Mesenchymal stem cell (in vitro differentiated cells and primary cell): ENCODE measurements at regions not wholly inside any gene's neighbourhood (a gene's known extent, or its start where the extent isn't known, plus 50 kb on each side); places are given as distances from the start of the nearest gene placed in this dataset.
"Not testable (repeated sequence)": the region's sequence is repeated elsewhere in the genome, so short reads cannot be mapped to it uniquely, and the experiment has no call there.

ENCODE experiments used
- DNase-seq: peaks from one replicate; pipeline ENCODE4 v3.0.0-alpha.2; 2013
- H2AFZ ChIP-seq: one replicate; pipeline ENCODE4 v1.6.1; 2013; ENCODE audit warnings: low read depth, mild to moderate bottlenecking, control low read depth, inconsistent platforms, low read length, moderate library complexity
- H2AK5ac ChIP-seq: 2 replicates; pipeline ENCODE4 v1.6.1; 2013; ENCODE audit warnings: low read length, moderate library complexity, mild to moderate bottlenecking, inconsistent platforms; ENCODE audit not compliant: severe bottlenecking
- H2BK120ac ChIP-seq: one replicate; pipeline ENCODE4 v1.6.1; 2013; ENCODE audit warnings: low read depth, mild to moderate bottlenecking, inconsistent platforms, low read length, moderate library complexity
- H2BK12ac ChIP-seq, 2 experiments: one replicate each; pipeline ENCODE4 v1.6.1; 2013; ENCODE audit warnings: inconsistent platforms in 2 of 2, low read length in 2 of 2, mild to moderate bottlenecking in 2 of 2, moderate library complexity in 2 of 2, control low read depth in 1 of 2
- H2BK15ac ChIP-seq: one replicate; pipeline ENCODE4 v1.6.1; 2013; ENCODE audit warnings: mild to moderate bottlenecking, low read depth, inconsistent platforms; ENCODE audit not compliant: poor library complexity, severe bottlenecking
- H2BK5ac ChIP-seq: 2 replicates; pipeline ENCODE4 v1.6.1; 2013; ENCODE audit warnings: low read depth, mild to moderate bottlenecking, low read length, control low read depth, inconsistent platforms; ENCODE audit not compliant: poor library complexity, severe bottlenecking
- H3K14ac ChIP-seq, 2 experiments: one replicate each; pipeline ENCODE4 v1.6.1; 2013; ENCODE audit warnings: inconsistent platforms in 2 of 2, low read length in 2 of 2, control low read depth in 1 of 2, mild to moderate bottlenecking in 1 of 2, moderate library complexity in 1 of 2
- H3K18ac ChIP-seq, 2 experiments: one replicate each; pipeline ENCODE4 v1.6.1; 2013; ENCODE audit warnings: inconsistent platforms in 2 of 2, low read length in 2 of 2, control low read depth in 1 of 2, low read depth in 1 of 2, mild to moderate bottlenecking in 1 of 2
- H3K23ac ChIP-seq, 2 experiments: one replicate each; pipeline ENCODE4 v1.6.1; 2013; ENCODE audit warnings: inconsistent platforms in 2 of 2, low read length in 2 of 2, mild to moderate bottlenecking in 2 of 2, moderate library complexity in 2 of 2, control low read depth in 1 of 2
- H3K27ac ChIP-seq: 2 replicates; pipeline ENCODE4 v1.5.1; 2013; ENCODE audit warnings: mild to moderate bottlenecking, moderate library complexity, low read length, control low read depth, inconsistent platforms; ENCODE audit not compliant: poor library complexity, severe bottlenecking
- H3K27me3 ChIP-seq, 2 experiments: 2 replicates each; pipeline versions ENCODE4 v1.6.1 to v1.7.0; 2013; ENCODE audit warnings: low read length in 2 of 2, mild to moderate bottlenecking in 2 of 2, moderate library complexity in 2 of 2, control low read depth in 1 of 2, inconsistent platforms in 1 of 2; ENCODE audit not compliant: control insufficient read depth in 1 of 2, insufficient read depth in 1 of 2
- H3K36me3 ChIP-seq, 2 experiments: 2 replicates each; pipeline versions ENCODE4 v1.6.1 to v1.7.0; 2013; ENCODE audit warnings: low read length in 2 of 2, control low read depth in 1 of 2, inconsistent platforms in 1 of 2, low read depth in 1 of 2, mild to moderate bottlenecking in 1 of 2; ENCODE audit not compliant: insufficient read depth in 2 of 2, control insufficient read depth in 1 of 2
- H3K4ac ChIP-seq, 2 experiments: one replicate each; pipeline ENCODE4 v1.6.1; 2013; ENCODE audit warnings: inconsistent platforms in 2 of 2, low read length in 2 of 2, mild to moderate bottlenecking in 2 of 2, moderate library complexity in 2 of 2, control low read depth in 1 of 2, low read depth in 1 of 2
- H3K4me1 ChIP-seq: 2 replicates; pipeline ENCODE4 v1.6.1; 2013; ENCODE audit warnings: low read depth, low read length, control low read depth; ENCODE audit not compliant: control insufficient read depth, insufficient read depth
- H3K4me2 ChIP-seq: 2 replicates; pipeline ENCODE4 v1.6.1; 2013; ENCODE audit warnings: low read length, mild to moderate bottlenecking, inconsistent platforms; ENCODE audit not compliant: poor library complexity, severe bottlenecking
- H3K4me3 ChIP-seq, 2 experiments: 2 replicates each; pipeline versions ENCODE4 v1.5.1 to v1.7.0; 2013; ENCODE audit warnings: low read length in 2 of 2, mild to moderate bottlenecking in 2 of 2, control low read depth in 1 of 2, low read depth in 1 of 2; ENCODE audit not compliant: insufficient read depth in 1 of 2
- H3K79me1 ChIP-seq: replicated peaks from 2 replicates; pipeline ENCODE4 v1.6.1; 2013; ENCODE audit warnings: mild to moderate bottlenecking, control low read depth, low read length, inconsistent platforms; ENCODE audit not compliant: poor library complexity, severe bottlenecking
- H3K9ac ChIP-seq: 2 replicates; pipeline ENCODE4 v1.7.0; 2013; ENCODE audit warnings: mild to moderate bottlenecking, low read length, moderate library complexity
- H3K9me3 ChIP-seq: 2 replicates; pipeline ENCODE4 v1.7.0; 2013; ENCODE audit warnings: mild to moderate bottlenecking, low read length; ENCODE audit not compliant: control insufficient read depth
- H4K8ac ChIP-seq: one replicate; pipeline ENCODE4 v1.6.1; 2013; ENCODE audit warnings: inconsistent platforms, mild to moderate bottlenecking, low read length, moderate library complexity
- H4K91ac ChIP-seq: one replicate; pipeline ENCODE4 v1.6.1; 2013; ENCODE audit warnings: mild to moderate bottlenecking, low read length, inconsistent platforms
- WGBS: methylation state at CpG from one replicate; pipeline ENCODE4 v1.1.7; 2013; ENCODE audit warnings: mixed read lengths; 5-methylcytosine and 5-hydroxymethylcytosine counted together

GRCh38 chr1:147061880-147062279 is 110.4 kb downstream of the PRKAB2 start:
- not testable (repeated sequence) for H3K79me1 ChIP-seq, H3K4me1 ChIP-seq, H3K4me2 ChIP-seq, H3K23ac ChIP-seq, H3K27me3 ChIP-seq, H2BK5ac ChIP-seq, H3K4ac ChIP-seq, H4K91ac ChIP-seq, H3K9ac ChIP-seq, H2BK120ac ChIP-seq, H3K14ac ChIP-seq, H2AK5ac ChIP-seq, H4K8ac ChIP-seq, H2BK12ac ChIP-seq, H3K27ac ChIP-seq, H3K36me3 ChIP-seq, H3K4me3 ChIP-seq, H3K18ac ChIP-seq, H2AFZ ChIP-seq, H2BK15ac ChIP-seq, H3K9me3 ChIP-seq, DNase-seq
- 87% methylated on average over 20 of the region's 21 CpGs for WGBS

- Histone ChIP-seq H3K4me3 (no peak overlapping the region), H3K4me1 (no peaks in the 10 kb centered on the region), H3K79me1 (no peaks in the 10 kb centered on the region), H4K91ac (no peak overlapping the region), H2AFZ (no peak overlapping the region), H3K23ac (no peak overlapping the region), H3K14ac (no peak overlapping the region), H3K4me2 (no peak overlapping the region), H2BK120ac (no peak overlapping the region), H3K18ac (no peak overlapping the region), H3K27ac (no peak overlapping the region), H3K9me3 (no peaks in the 10 kb centered on the region), H3K36me3 (no peaks in the 10 kb centered on the region), H2BK12ac (no peak overlapping the region), H2BK15ac (no peak overlapping the region), H3K4ac (no peak overlapping the region), H2AK5ac (no peak overlapping the region), H2BK5ac (no peak overlapping the region), H3K27me3 (peaks cover 0 to 12% of the 10 kb centered on the region in 2 experiments), H3K9ac (no peak overlapping the region), H4K8ac (no peak overlapping the region)
- 86% methylated on average over 4 of the region's 5 CpGs for WGBS
- DNase-seq: no peak
These were observed 115.1 kb downstream of the NBPF12 start for GRCh38 chr1:147053269-147053668.

GRCh38 chr1:147052677-147053076 is 114.6 kb downstream of the NBPF12 start:
- Histone ChIP-seq H2BK5ac (no peak overlapping the region), H3K9ac (no peak overlapping the region), H4K91ac (no peak overlapping the region), H3K4me3 (no peak overlapping the region), H3K4ac (no peak overlapping the region), H2AFZ (no peak overlapping the region), H3K18ac (no peak overlapping the region), H3K27me3 (peaks cover 0 to 12% of the 10 kb centered on the region in 2 experiments), H3K4me1 (no peaks in the 10 kb centered on the region), H2BK12ac (no peak overlapping the region), H3K36me3 (no peaks in the 10 kb centered on the region), H3K27ac (no peak overlapping the region), H2AK5ac (no peak overlapping the region), H3K9me3 (no peaks in the 10 kb centered on the region), H2BK15ac (no peak overlapping the region), H3K23ac (no peak overlapping the region), H4K8ac (no peak overlapping the region), H3K14ac (no peak overlapping the region), H3K79me1 (no peaks in the 10 kb centered on the region), H2BK120ac (no peak overlapping the region), H3K4me2 (no peak overlapping the region)
- no peak for DNase-seq
- WGBS: 83% methylated on average over 4 of the region's 5 CpGs

- no peaks in the 10 kb centered on the region for H3K36me3 ChIP-seq
- no peak overlapping the region for H2BK12ac ChIP-seq
- no peak overlapping the region for H3K9ac ChIP-seq
- H3K4me1 ChIP-seq: no peaks in the 10 kb centered on the region
- H3K4me2 ChIP-seq: no peak overlapping the region
- H3K9me3 ChIP-seq: no peaks in the 10 kb centered on the region
- no peak overlapping the region for H3K4ac ChIP-seq
- no peak overlapping the region for H3K18ac ChIP-seq
- H3K27ac ChIP-seq: no peak overlapping the region
- peaks cover 0 to 12% of the 10 kb centered on the region in 2 experiments for H3K27me3 ChIP-seq
- no peak overlapping the region for H4K91ac ChIP-seq
- no peak overlapping the region for H4K8ac ChIP-seq
- no peak overlapping the region for H2BK120ac ChIP-seq
- no peak overlapping the region for H3K23ac ChIP-seq
- no peak overlapping the region for H2BK5ac ChIP-seq
- no peak overlapping the region for H2AK5ac ChIP-seq
- no peak overlapping the region for H3K14ac ChIP-seq
- no peaks in the 10 kb centered on the region for H3K79me1 ChIP-seq
- H2AFZ ChIP-seq: no peak overlapping the region
- no peak for DNase-seq
- WGBS: 82% methylated on average over 8 of the region's 8 CpGs
- no peak overlapping the region for H3K4me3 ChIP-seq
- H2BK15ac ChIP-seq: no peak overlapping the region
These were observed 114.0 kb downstream of the NBPF12 start for GRCh38 chr1:147052143-147052542.
